ENCODE measurements at regions not wholly inside any gene's neighbourhood (a gene's known extent, or its start where the extent isn't known, plus 50 kb on each side); places are given as distances from the start of the nearest gene placed in this dataset.

DNA sequence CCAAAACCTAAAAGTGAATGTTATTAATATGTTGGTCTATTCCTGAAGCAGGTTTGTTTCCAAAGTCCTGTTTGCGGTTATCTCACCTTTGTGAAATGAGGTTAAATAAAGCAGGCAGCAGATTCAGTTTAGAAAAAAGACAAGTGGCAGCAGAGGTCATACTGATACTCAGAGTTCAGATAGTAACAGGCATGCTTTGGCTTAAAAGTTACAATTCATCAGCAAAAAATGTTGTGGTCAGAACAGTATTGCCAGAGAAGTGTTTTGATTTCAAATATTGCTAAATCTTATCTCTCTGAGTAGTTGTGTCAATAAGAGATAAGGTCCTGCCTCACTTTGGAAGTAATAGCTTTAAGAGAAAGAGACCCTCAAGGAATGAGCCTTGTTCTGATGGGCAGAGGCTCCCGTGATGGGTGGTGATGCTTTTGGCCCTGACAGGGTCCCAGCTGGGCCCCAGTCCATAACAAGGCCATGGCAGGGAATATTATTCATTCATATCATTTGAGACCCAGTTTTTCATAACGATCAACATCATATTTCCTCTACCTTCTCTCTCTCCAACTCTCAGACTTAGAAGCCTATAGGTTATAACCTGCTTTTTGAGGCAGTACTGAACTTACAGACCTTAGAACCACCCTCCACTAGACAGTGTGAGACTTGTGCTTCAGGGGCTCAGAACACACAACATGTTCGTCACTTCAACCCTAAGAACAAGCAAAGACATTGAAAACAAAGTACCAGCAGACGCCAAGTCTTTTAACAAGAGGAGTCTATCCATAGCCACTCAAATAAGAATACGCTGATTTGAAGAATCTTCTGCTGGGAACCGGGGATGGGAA is 58.5 kb upstream of the AHR start (continued):
- TF ChIP-seq CREM (IDR thresholded peaks at IDR 0.05) = peak; percentile 72; the same call in 1 of the 2 replicates
- TF ChIP-seq CREM (CRISPR knock-in tag; IDR thresholded peaks at IDR 0.05) = no peak
- TF ChIP-seq SALL1 (CRISPR knock-in tag; IDR thresholded peaks at IDR 0.05) = peak; percentile 49
- TF ChIP-seq ASH2L (IDR thresholded peaks at IDR 0.05; ENCODE audit: insufficient read length, low read depth, low read length) = no peak
- peak; percentile 96 for TF ChIP-seq KDM1A (CRISPR knock-in tag; IDR thresholded peaks at IDR 0.05)
- TF ChIP-seq, protein P1, sequence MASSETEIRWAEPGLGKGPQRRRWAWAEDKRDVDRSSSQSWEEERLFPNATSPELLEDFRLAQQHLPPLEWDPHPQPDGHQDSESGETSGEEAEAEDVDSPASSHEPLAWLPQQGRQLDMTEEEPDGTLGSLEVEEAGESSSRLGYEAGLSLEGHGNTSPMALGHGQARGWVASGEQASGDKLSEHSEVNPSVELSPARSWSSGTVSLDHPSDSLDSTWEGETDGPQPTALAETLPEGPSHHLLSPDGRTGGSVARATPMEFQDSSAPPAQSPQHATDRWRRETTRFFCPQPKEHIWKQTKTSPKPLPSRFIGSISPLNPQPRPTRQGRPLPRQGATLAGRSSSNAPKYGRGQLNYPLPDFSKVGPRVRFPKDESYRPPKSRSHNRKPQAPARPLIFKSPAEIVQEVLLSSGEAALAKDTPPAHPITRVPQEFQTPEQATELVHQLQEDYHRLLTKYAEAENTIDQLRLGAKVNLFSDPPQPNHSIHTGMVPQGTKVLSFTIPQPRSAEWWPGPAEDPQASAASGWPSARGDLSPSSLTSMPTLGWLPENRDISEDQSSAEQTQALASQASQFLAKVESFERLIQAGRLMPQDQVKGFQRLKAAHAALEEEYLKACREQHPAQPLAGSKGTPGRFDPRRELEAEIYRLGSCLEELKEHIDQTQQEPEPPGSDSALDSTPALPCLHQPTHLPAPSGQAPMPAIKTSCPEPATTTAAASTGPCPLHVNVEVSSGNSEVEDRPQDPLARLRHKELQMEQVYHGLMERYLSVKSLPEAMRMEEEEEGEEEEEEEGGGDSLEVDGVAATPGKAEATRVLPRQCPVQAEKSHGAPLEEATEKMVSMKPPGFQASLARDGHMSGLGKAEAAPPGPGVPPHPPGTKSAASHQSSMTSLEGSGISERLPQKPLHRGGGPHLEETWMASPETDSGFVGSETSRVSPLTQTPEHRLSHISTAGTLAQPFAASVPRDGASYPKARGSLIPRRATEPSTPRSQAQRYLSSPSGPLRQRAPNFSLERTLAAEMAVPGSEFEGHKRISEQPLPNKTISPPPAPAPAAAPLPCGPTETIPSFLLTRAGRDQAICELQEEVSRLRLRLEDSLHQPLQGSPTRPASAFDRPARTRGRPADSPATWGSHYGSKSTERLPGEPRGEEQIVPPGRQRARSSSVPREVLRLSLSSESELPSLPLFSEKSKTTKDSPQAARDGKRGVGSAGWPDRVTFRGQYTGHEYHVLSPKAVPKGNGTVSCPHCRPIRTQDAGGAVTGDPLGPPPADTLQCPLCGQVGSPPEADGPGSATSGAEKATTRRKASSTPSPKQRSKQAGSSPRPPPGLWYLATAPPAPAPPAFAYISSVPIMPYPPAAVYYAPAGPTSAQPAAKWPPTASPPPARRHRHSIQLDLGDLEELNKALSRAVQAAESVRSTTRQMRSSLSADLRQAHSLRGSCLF (CRISPR knock-in tag; IDR thresholded peaks at IDR 0.05; ENCODE audit: borderline replicate concordance) = no peak
- TF ChIP-seq BCL6 (CRISPR knock-in tag; IDR thresholded peaks at IDR 0.05) = peak; percentile 92
- TF ChIP-seq ZNF331 (CRISPR knock-in tag; IDR thresholded peaks at IDR 0.05) = peak; percentile 17; the same call in 1 of the 2 replicates
- TF ChIP-seq DMAP1 (CRISPR knock-in tag; IDR thresholded peaks at IDR 0.05) = no peak
- TF ChIP-seq, protein P2, sequence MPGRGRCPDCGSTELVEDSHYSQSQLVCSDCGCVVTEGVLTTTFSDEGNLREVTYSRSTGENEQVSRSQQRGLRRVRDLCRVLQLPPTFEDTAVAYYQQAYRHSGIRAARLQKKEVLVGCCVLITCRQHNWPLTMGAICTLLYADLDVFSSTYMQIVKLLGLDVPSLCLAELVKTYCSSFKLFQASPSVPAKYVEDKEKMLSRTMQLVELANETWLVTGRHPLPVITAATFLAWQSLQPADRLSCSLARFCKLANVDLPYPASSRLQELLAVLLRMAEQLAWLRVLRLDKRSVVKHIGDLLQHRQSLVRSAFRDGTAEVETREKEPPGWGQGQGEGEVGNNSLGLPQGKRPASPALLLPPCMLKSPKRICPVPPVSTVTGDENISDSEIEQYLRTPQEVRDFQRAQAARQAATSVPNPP (CRISPR knock-in tag; IDR thresholded peaks at IDR 0.05) = peak; percentile 59; the same call in 1 of the 2 replicates
- TF ChIP-seq, protein P3, sequence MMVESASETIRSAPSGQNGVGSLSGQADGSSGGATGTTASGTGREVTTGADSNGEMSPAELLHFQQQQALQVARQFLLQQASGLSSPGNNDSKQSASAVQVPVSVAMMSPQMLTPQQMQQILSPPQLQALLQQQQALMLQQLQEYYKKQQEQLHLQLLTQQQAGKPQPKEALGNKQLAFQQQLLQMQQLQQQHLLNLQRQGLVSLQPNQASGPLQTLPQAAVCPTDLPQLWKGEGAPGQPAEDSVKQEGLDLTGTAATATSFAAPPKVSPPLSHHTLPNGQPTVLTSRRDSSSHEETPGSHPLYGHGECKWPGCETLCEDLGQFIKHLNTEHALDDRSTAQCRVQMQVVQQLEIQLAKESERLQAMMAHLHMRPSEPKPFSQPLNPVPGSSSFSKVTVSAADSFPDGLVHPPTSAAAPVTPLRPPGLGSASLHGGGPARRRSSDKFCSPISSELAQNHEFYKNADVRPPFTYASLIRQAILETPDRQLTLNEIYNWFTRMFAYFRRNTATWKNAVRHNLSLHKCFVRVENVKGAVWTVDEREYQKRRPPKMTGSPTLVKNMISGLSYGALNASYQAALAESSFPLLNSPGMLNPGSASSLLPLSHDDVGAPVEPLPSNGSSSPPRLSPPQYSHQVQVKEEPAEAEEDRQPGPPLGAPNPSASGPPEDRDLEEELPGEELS (CRISPR knock-in tag; IDR thresholded peaks at IDR 0.05) = peak; percentile 61
- TF ChIP-seq, protein P4, sequence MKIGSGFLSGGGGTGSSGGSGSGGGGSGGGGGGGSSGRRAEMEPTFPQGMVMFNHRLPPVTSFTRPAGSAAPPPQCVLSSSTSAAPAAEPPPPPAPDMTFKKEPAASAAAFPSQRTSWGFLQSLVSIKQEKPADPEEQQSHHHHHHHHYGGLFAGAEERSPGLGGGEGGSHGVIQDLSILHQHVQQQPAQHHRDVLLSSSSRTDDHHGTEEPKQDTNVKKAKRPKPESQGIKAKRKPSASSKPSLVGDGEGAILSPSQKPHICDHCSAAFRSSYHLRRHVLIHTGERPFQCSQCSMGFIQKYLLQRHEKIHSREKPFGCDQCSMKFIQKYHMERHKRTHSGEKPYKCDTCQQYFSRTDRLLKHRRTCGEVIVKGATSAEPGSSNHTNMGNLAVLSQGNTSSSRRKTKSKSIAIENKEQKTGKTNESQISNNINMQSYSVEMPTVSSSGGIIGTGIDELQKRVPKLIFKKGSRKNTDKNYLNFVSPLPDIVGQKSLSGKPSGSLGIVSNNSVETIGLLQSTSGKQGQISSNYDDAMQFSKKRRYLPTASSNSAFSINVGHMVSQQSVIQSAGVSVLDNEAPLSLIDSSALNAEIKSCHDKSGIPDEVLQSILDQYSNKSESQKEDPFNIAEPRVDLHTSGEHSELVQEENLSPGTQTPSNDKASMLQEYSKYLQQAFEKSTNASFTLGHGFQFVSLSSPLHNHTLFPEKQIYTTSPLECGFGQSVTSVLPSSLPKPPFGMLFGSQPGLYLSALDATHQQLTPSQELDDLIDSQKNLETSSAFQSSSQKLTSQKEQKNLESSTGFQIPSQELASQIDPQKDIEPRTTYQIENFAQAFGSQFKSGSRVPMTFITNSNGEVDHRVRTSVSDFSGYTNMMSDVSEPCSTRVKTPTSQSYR (CRISPR knock-in tag; IDR thresholded peaks at IDR 0.05; ENCODE audit: borderline replicate concordance) = peak; percentile 18; the same call in 1 of the 2 replicates
- peak; percentile 99 for TF ChIP-seq NR2F6 (IDR thresholded peaks at IDR 0.05)
- TF ChIP-seq NR2F6 (CRISPR knock-in tag; IDR thresholded peaks at IDR 0.05) = peak; percentile 88
- TF ChIP-seq CHD4 (IDR thresholded peaks at IDR 0.05; ENCODE audit: borderline replicate concordance, low read length) = 0 out of 2 replicates have a peak, but pooled peaks have one; percentile 35
- peak; percentile 96 for TF ChIP-seq HHEX (CRISPR knock-in tag; IDR thresholded peaks at IDR 0.05)
- TF ChIP-seq TBX3 (IDR thresholded peaks at IDR 0.05; ENCODE audit: borderline replicate concordance) = peak; percentile 97
- TF ChIP-seq, protein P5, sequence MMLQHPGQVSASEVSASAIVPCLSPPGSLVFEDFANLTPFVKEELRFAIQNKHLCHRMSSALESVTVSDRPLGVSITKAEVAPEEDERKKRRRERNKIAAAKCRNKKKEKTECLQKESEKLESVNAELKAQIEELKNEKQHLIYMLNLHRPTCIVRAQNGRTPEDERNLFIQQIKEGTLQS (CRISPR knock-in tag; IDR thresholded peaks at IDR 0.05) = no peak
- peak; percentile 91 for TF ChIP-seq RCOR2 (CRISPR knock-in tag; IDR thresholded peaks at IDR 0.05)
- peak; percentile 37 for TF ChIP-seq SKI (IDR thresholded peaks at IDR 0.05; ENCODE audit: partially characterized antibody)

All from HepG2 (cell line).